ENCODE measurements at regions not wholly inside any gene's neighbourhood (a gene's known extent, or its start where the extent isn't known, plus 50 kb on each side); places are given as distances from the start of the nearest gene placed in this dataset.

DNA sequence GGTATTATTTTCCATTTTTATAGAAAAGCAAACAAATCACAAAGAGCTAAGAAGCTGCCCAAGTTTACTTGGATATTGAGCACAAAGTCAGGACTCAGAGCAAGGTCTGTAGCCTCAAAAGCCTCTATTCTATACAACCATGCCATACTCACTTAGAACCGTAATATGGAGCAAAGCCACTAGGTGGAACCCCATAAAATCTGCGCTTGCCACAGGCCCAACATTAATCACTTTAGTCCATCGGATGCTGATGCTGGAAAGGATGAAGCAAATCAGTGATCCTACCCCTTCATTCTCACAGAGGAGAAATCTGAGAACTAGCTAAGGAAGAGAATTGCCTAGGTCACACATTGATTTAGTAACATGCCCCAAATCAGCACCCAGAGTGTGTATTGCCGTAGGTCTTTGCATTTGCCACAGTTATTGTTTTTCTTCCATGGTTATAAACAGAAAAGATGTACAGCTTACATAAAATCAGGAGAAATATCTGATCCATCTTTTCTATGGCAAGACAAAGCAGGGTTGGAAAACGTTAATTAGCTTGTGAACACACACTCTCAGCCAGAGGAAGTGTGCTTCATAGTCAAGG, 56.7 kb upstream of the RAB38 start:
- DNase-seq (ENCODE audit: low read depth in 4 of 4, low spot score in 2 of 4), result peak in 2 of 4 donors; percentile 6

DNA sequence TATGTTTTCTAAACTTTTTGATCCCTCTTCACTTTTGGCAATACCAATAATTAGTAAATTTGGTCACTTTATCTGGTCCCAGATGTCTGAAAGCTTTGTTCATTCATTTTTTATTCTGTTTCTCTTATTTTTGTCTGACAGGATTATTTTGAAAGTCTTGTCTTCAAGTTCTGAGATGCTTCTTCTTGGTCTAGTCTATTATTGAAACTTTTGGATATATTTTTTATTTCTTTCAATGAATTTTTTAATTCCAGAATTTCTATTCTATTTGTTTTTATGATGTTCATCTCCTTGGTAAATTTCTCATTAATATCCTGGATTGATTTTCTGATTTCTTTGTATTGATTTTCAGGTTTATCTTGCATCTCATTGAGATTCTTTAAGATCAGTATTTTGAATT, 54.1 kb upstream of the RAB38 start:
- no peak for DNase-seq (ENCODE audit: low read depth in 4 of 4, low spot score in 2 of 4)
